Smooth muscle cell (in vitro differentiated cells): ENCODE measurements at regions not wholly inside any gene's neighbourhood (a gene's known extent, or its start where the extent isn't known, plus 50 kb on each side); places are given as distances from the start of the nearest gene placed in this dataset.

Source experiments
- DNase-seq: peaks from one replicate; lab custom pipeline; 2025; ENCODE audit not compliant: unreplicated experiment; lab: John Stamatoyannopoulos, UW
- H2AFZ ChIP-seq: fragments of 200-600 bp; sonication (generic); 2 replicates; pipeline ENCODE4 v1.6.0; 2016; ENCODE audit warnings: antibody characterized with exemption, low read depth, mild to moderate bottlenecking
- H3F3A ChIP-seq: fragments of 200-600 bp; sonication (generic); 2 replicates; pipeline ENCODE4 v1.6.0; 2017; ENCODE audit warnings: antibody characterized with exemption, low read depth
- H3K27ac ChIP-seq: fragments of 200-600 bp; sonication (generic); 2 replicates; pipeline ENCODE4 v1.5.1; 2016; ENCODE audit warnings: low read depth, mild to moderate bottlenecking
- H3K27me3 ChIP-seq: fragments of 200-600 bp; sonication (generic); 2 replicates; pipeline ENCODE4 v1.6.1; 2016; ENCODE audit warnings: low read depth, mild to moderate bottlenecking
- H3K36me3 ChIP-seq: fragments of 200-600 bp; sonication (generic); 2 replicates; pipeline ENCODE4 v1.5.1; 2016; ENCODE audit warnings: low read depth
- H3K4me1 ChIP-seq: fragments of 200-600 bp; sonication (generic); 2 replicates; pipeline ENCODE4 v1.5.1; 2016; ENCODE audit warnings: low read depth
- H3K4me2 ChIP-seq: fragments of 200-600 bp; sonication (generic); 2 replicates; pipeline ENCODE4 v1.6.0; 2016; ENCODE audit warnings: mild to moderate bottlenecking
- H3K4me3 ChIP-seq: fragments of 200-600 bp; sonication (generic); 2 replicates; pipeline ENCODE4 v1.5.1; 2016; ENCODE audit warnings: mild to moderate bottlenecking
- H3K79me2 ChIP-seq: fragments of 200-600 bp; sonication (generic); 2 replicates; pipeline ENCODE4 v1.6.0; 2016; ENCODE audit warnings: low read depth, mild to moderate bottlenecking
- H3K9ac ChIP-seq: fragments of 200-600 bp; sonication (generic); 2 replicates; pipeline ENCODE4 v1.6.0; 2016; ENCODE audit warnings: low read depth
- H3K9me3 ChIP-seq: fragments of 200-600 bp; sonication (generic); replicated peaks from 2 replicates; pipeline ENCODE4 v1.5.1; 2016; ENCODE audit warnings: low read depth
- H4K20me1 ChIP-seq: fragments of 200-600 bp; sonication (generic); 2 replicates; pipeline ENCODE4 v1.6.0; 2016; ENCODE audit warnings: low read depth
- CTCF ChIP-seq: fragments of 200-600 bp; sonication (generic); IDR thresholded peaks from 2 replicates; pipeline ENCODE4 v1.5.1; 2017; ENCODE audit warnings: borderline replicate concordance, mild to moderate bottlenecking, antibody characterized with exemption; ENCODE audit not compliant: insufficient read depth, poor library complexity, severe bottlenecking
- WGBS: methylation state at CpG from one replicate; pipeline ENCODE4 v1.1.7; 2016; ENCODE audit warnings: low lambda C conversion rate; 5-methylcytosine and 5-hydroxymethylcytosine counted together

- Histone ChIP-seq H3K27me3 (no peaks in the 10 kb centered on the region), H3K9ac (no peak overlapping the region), H3K4me1 (peaks cover 7% of the 10 kb centered on the region), H3K4me3 (no peak overlapping the region), H3K36me3 (no peaks in the 10 kb centered on the region), H3F3A (no peaks in the 10 kb centered on the region), H3K79me2 (no peaks in the 10 kb centered on the region), H3K27ac (no peak overlapping the region), H3K9me3 (no peaks in the 10 kb centered on the region), H2AFZ (no peak overlapping the region), H3K4me2 (peak overlapping the region; percentile 76), H4K20me1 (no peaks in the 10 kb centered on the region)
- DNase-seq = no peak
- 39% methylated on average over 3 of the region's 3 CpGs for WGBS
- TF ChIP-seq CTCF = no peak
Observed at GRCh38 chr3:6119367-6119766, 741.5 kb upstream of the GRM7 start.

- Histone ChIP-seq H3F3A (no peaks in the 10 kb centered on the region), H3K9ac (no peak overlapping the region), H3K4me3 (no peak overlapping the region), H4K20me1 (no peaks in the 10 kb centered on the region), H3K9me3 (no peaks in the 10 kb centered on the region), H3K36me3 (no peaks in the 10 kb centered on the region), H3K27ac (peak overlapping the region; percentile 60), H2AFZ (no peak overlapping the region), H3K79me2 (no peaks in the 10 kb centered on the region), H3K4me2 (peak overlapping the region; percentile 76), H3K27me3 (no peaks in the 10 kb centered on the region), H3K4me1 (peaks cover 7% of the 10 kb centered on the region)
- DNase-seq = no peak
- 5% methylated on average over 5 of the region's 5 CpGs for WGBS
- TF ChIP-seq CTCF = no peak
Observed at GRCh38 chr3:6120786-6121185, 740.1 kb upstream of the GRM7 start.

- Histone ChIP-seq H3F3A (no peaks in the 10 kb centered on the region), H3K27me3 (no peaks in the 10 kb centered on the region), H3K9ac (no peak overlapping the region), H3K4me2 (no peak overlapping the region), H3K36me3 (no peaks in the 10 kb centered on the region), H3K79me2 (no peaks in the 10 kb centered on the region), H2AFZ (no peak overlapping the region), H3K27ac (no peak overlapping the region), H3K4me1 (peaks cover 7% of the 10 kb centered on the region), H3K9me3 (no peaks in the 10 kb centered on the region), H3K4me3 (no peak overlapping the region), H4K20me1 (no peaks in the 10 kb centered on the region)
- TF ChIP-seq CTCF = no peak
- DNase-seq = no peak
- 93% methylated on average over 5 of the region's 5 CpGs for WGBS
Observed at GRCh38 chr3:6124875-6125274, 736.0 kb upstream of the GRM7 start.

- DNase-seq = no peak
- no peaks in the 10 kb centered on the region for H3F3A ChIP-seq
- no peak overlapping the region for H3K4me2 ChIP-seq
- no peaks in the 10 kb centered on the region for H3K79me2 ChIP-seq
- H3K4me3 ChIP-seq = no peak overlapping the region
- H3K36me3 ChIP-seq = no peaks in the 10 kb centered on the region
- H2AFZ ChIP-seq = no peak overlapping the region
- H3K4me1 ChIP-seq = peaks cover under 1% of the 10 kb centered on the region
- H3K27me3 ChIP-seq = no peaks in the 10 kb centered on the region
- TF ChIP-seq CTCF = no peak
- H4K20me1 ChIP-seq = no peaks in the 10 kb centered on the region
- no peak overlapping the region for H3K27ac ChIP-seq
- no peak overlapping the region for H3K9ac ChIP-seq
- no peaks in the 10 kb centered on the region for H3K9me3 ChIP-seq
- WGBS = 66% methylated on average over 3 of the region's 3 CpGs
Observed at GRCh38 chr3:6125520-6125919, 735.4 kb upstream of the GRM7 start.
